Small intestine (tissue), 7 donors: ENCODE measurements at regions not wholly inside any gene's neighbourhood (a gene's known extent, or its start where the extent isn't known, plus 50 kb on each side); places are given as distances from the start of the nearest gene placed in this dataset.

Experiments
- DNase-seq, 2 donors: peaks; one replicate each; pipeline versions ENCODE4 v3.0.0 to v3.0.0-alpha.2; 2013
- FAIRE-seq: peaks from 2 replicates; lab custom pipeline; 2012; peaks lifted over from hg19 to GRCh38; lab: Jason Lieb, UNC
- H3K27ac ChIP-seq, 3 donors: one replicate each; pipeline ENCODE4 v1.5.1; 2013; ENCODE audit warnings: low read length in 2 of 3, mild to moderate bottlenecking in 2 of 3, control low read depth in 1 of 3, inconsistent platforms in 1 of 3, low read depth in 1 of 3, moderate library complexity in 1 of 3
- H3K27me3 ChIP-seq, 3 donors: one replicate each; pipeline ENCODE4 v1.6.1; 2013; ENCODE audit warnings: low read length in 3 of 3, inconsistent platforms in 1 of 3; ENCODE audit not compliant: control insufficient read depth in 3 of 3, insufficient read depth in 3 of 3
- H3K36me3 ChIP-seq, 3 donors: one replicate each; pipeline ENCODE4 v1.6.1; 2013; ENCODE audit warnings: low read length in 3 of 3, inconsistent platforms in 1 of 3, low read depth in 1 of 3, mild to moderate bottlenecking in 1 of 3, moderate library complexity in 1 of 3; ENCODE audit not compliant: control insufficient read depth in 3 of 3, insufficient read depth in 2 of 3
- H3K4me1 ChIP-seq, 3 donors: one replicate each; pipeline ENCODE4 v1.6.1; 2013; ENCODE audit warnings: low read length in 2 of 3, inconsistent platforms in 1 of 3, low read depth in 1 of 3, mild to moderate bottlenecking in 1 of 3, moderate library complexity in 1 of 3; ENCODE audit not compliant: control insufficient read depth in 3 of 3, insufficient read depth in 2 of 3
- H3K4me3 ChIP-seq, 3 donors: one replicate each; pipeline ENCODE4 v1.5.1; 2013; ENCODE audit warnings: low read length in 3 of 3, control low read depth in 1 of 3, inconsistent platforms in 1 of 3, low read depth in 1 of 3, mild to moderate bottlenecking in 1 of 3, moderate library complexity in 1 of 3
- H3K9me3 ChIP-seq, 2 donors: one replicate each; pipeline ENCODE4 v1.6.1; 2013; ENCODE audit warnings: low read depth in 1 of 2, low read length in 1 of 2; ENCODE audit not compliant: control insufficient read depth in 2 of 2, insufficient read depth in 1 of 2
- WGBS, 3 donors: extraction: QIAGEN DNeasy Blood & Tissue Kit; methylation state at CpG; one replicate each; pipeline ENCODE4 v1.1.7; 2013; 5-methylcytosine and 5-hydroxymethylcytosine counted together
- donor health status: healthy with polysubstance abuse.
- donor health status: control.
- donor health status: control.
- donor health status: Bipolar disorder and iron deficiency.
- donor health status: healthy.

GRCh38 chr5:106172681-106173532, 1497.8 kb downstream of the EFNA5 start:
- WGBS, 3 donors: 75 to 85% (median 79%) methylated on average over 7 of the region's 7 CpGs
- Histone ChIP-seq H3K4me3 (no peak overlapping the region), H3K9me3 (peaks cover 1 to 3% of the 10 kb centered on the region in 2 donors), H3K27ac (no peak overlapping the region), H3K27me3 (no peaks in the 10 kb centered on the region), H3K4me1 (no peaks in the 10 kb centered on the region), H3K36me3 (no peaks in the 10 kb centered on the region)
- no peak for FAIRE-seq
- DNase-seq: no peak

GRCh38 chr5:106171708-106172107, 1499.0 kb downstream of the EFNA5 start:
- Histone ChIP-seq H3K27ac (no peak overlapping the region), H3K9me3 (peaks cover 1 to 3% of the 10 kb centered on the region in 2 donors), H3K4me1 (no peaks in the 10 kb centered on the region), H3K36me3 (no peaks in the 10 kb centered on the region), H3K27me3 (no peaks in the 10 kb centered on the region), H3K4me3 (no peak overlapping the region)
- WGBS, 3 donors: 90 to 96% (median 91%) methylated on average over 2 of the region's 2 CpGs
- FAIRE-seq: no peak
- DNase-seq: no peak

GRCh38 chr5:106171132-106171531, 1499.6 kb downstream of the EFNA5 start:
- H3K4me1 ChIP-seq: no peaks in the 10 kb centered on the region
- H3K27me3 ChIP-seq: no peaks in the 10 kb centered on the region
- no peak for FAIRE-seq

DNA sequence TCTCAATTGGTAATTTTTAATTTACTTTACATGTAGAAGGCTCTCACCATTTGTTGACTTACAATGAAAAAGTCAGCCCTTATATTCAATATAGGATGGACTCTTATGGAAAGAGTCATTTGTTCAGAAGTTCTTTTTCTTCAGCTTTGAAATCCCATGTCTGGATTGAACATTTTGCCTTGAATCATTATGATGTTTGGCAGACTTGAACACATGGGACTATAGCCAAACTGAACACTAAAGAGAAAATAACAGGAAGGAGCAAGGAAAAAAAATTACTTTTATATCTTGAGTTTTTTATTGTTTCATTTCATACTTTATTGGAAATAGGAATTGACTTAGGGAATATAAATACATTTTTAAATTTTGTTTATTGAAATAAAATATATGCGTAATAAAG, 1503.0 kb downstream of the EFNA5 start:
- Histone ChIP-seq H3K27ac (no peak overlapping the region), H3K4me1 (no peaks in the 10 kb centered on the region), H3K27me3 (no peaks in the 10 kb centered on the region), H3K36me3 (no peaks in the 10 kb centered on the region), H3K9me3 (no peaks in the 10 kb centered on the region), H3K4me3 (no peak overlapping the region)
- FAIRE-seq: no peak
- 85 to 98% (median 95%) methylated on average over 1 of the region's 1 CpG for WGBS, 3 donors
- no peak for DNase-seq

More at GRCh38 chr5:106171132-106171531, 1499.6 kb downstream of the EFNA5 start:
- Histone ChIP-seq H3K4me3 (no peak overlapping the region), H3K27ac (no peak overlapping the region), H3K9me3 (peaks cover under 1 to 1% of the 10 kb centered on the region in 2 donors), H3K36me3 (no peaks in the 10 kb centered on the region)
- DNase-seq: no peak

DNA sequence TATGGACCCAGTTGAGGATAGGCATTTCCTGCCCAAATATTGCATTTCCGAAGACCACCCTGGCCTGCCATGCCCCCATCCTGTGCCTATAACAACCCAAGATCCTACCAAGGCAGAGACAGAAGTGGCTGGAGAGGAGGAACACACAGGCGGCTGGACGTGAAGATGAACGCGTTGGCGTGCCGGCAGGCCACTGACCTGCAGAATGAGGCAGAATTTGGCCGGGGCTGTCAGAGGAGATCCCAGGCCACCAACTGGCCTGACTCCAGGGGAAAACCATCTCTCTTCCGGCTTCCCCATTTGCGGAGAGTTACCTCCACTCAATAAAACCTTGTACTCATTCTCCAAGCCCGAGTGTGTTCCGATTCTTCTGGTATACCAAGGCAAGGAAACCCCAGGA, 1507.5 kb downstream of the EFNA5 start:
- Histone ChIP-seq H3K27me3 (no peaks in the 10 kb centered on the region), H3K9me3 (no peaks in the 10 kb centered on the region), H3K4me3 (no peak overlapping the region), H3K27ac (no peak overlapping the region), H3K36me3 (no peaks in the 10 kb centered on the region), H3K4me1 (no peaks in the 10 kb centered on the region)
- FAIRE-seq (no peak), DNase-seq (no peak)
- WGBS, 3 donors: 90 to 94% (median 94%) methylated on average over 12 of the region's 12 CpGs

GRCh38 chr5:106159616-106160015, 1511.1 kb downstream of the EFNA5 start:
- FAIRE-seq: no peak
- Histone ChIP-seq H3K4me1 (no peaks in the 10 kb centered on the region), H3K27me3 (no peaks in the 10 kb centered on the region), H3K36me3 (no peaks in the 10 kb centered on the region), H3K27ac (no peak overlapping the region), H3K9me3 (no peaks in the 10 kb centered on the region), H3K4me3 (no peak overlapping the region)
- WGBS, 3 donors: 46 to 69% (median 58%) methylated on average over 2 of the region's 2 CpGs
- no peak for DNase-seq

- Histone ChIP-seq H3K27ac (no peak overlapping the region), H3K4me3 (no peak overlapping the region), H3K27me3 (no peaks in the 10 kb centered on the region), H3K9me3 (peaks cover 0 to 2% of the 10 kb centered on the region in 2 donors), H3K4me1 (no peaks in the 10 kb centered on the region), H3K36me3 (no peaks in the 10 kb centered on the region)
- FAIRE-seq (no peak), DNase-seq (no peak)
- WGBS, 3 donors: 96 to 97% (median 97%) methylated on average over 25 to 35 of the region's 35 CpGs
Observed at GRCh38 chr5:106154280-106154716, 1516.4 kb downstream of the EFNA5 start.

GRCh38 chr5:106152569-106152968, 1518.2 kb downstream of the EFNA5 start:
- Histone ChIP-seq H3K4me3 (no peak overlapping the region), H3K36me3 (no peaks in the 10 kb centered on the region), H3K4me1 (no peaks in the 10 kb centered on the region), H3K27ac (no peak overlapping the region), H3K9me3 (peaks cover 0 to 2% of the 10 kb centered on the region in 2 donors), H3K27me3 (no peaks in the 10 kb centered on the region)
- DNase-seq (no peak), FAIRE-seq (no peak)
- 89% methylated on average over 1 of the region's 1 CpG for whole genome bisulfite sequencing, 3 donors

- DNase-seq: no peak
- Histone ChIP-seq H3K27ac (no peak overlapping the region), H3K36me3 (no peaks in the 10 kb centered on the region), H3K4me3 (no peak overlapping the region), H3K9me3 (peaks cover 0 to 3% of the 10 kb centered on the region in 2 donors), H3K4me1 (no peaks in the 10 kb centered on the region), H3K27me3 (no peaks in the 10 kb centered on the region)
- FAIRE-seq: no peak
Observed at GRCh38 chr5:106142116-106142515, 1528.6 kb downstream of the EFNA5 start.
